Loucy (cell line): ENCODE measurements at regions not wholly inside any gene's neighbourhood (a gene's known extent, or its start where the extent isn't known, plus 50 kb on each side); places are given as distances from the start of the nearest gene placed in this dataset.
"Not testable (repeated sequence)": the region's sequence is repeated elsewhere in the genome, so short reads cannot be mapped to it uniquely, and the experiment has no call there.

Experiments used
- H2AFZ ChIP-seq: fragments of 200-600 bp; sonication (generic); 2 replicates; pipeline ENCODE4 v1.6.0; 2016; ENCODE audit warnings: antibody characterized with exemption, mild to moderate bottlenecking, low read length, moderate library complexity
- H3F3A ChIP-seq: fragments of 200-600 bp; 2 replicates; pipeline ENCODE4 v1.6.0; 2016; ENCODE audit warnings: antibody characterized with exemption, low read depth, mild to moderate bottlenecking
- H3K27me3 ChIP-seq: fragments of 200-600 bp; sonication (generic); 2 replicates; pipeline ENCODE4 v1.6.1; 2014; ENCODE audit warnings: low read length, mild to moderate bottlenecking; ENCODE audit not compliant: insufficient read depth, poor library complexity, severe bottlenecking
- H3K36me3 ChIP-seq: fragments of 200-600 bp; sonication (generic); 2 replicates; pipeline ENCODE4 v1.6.1; 2016; ENCODE audit warnings: low read length; ENCODE audit not compliant: insufficient read depth
- H3K4me1 ChIP-seq: fragments of 200-600 bp; sonication (generic); 2 replicates; pipeline ENCODE4 v1.5.1; 2014; ENCODE audit warnings: low read length, mild to moderate bottlenecking; ENCODE audit not compliant: insufficient read depth, poor library complexity, severe bottlenecking
- H3K4me2 ChIP-seq: fragments of 200-600 bp; sonication (generic); 2 replicates; pipeline ENCODE4 v1.6.0; 2014; ENCODE audit warnings: antibody characterized with exemption, low read length, low read depth, mild to moderate bottlenecking; ENCODE audit not compliant: poor library complexity, severe bottlenecking
- H3K4me3 ChIP-seq: fragments of 200-600 bp; sonication (generic); 2 replicates; pipeline ENCODE4 v1.5.1; 2014; ENCODE audit warnings: low read length, mild to moderate bottlenecking, mixed read lengths; ENCODE audit not compliant: poor library complexity, severe bottlenecking
- H3K79me2 ChIP-seq: fragments of 200-600 bp; sonication (generic); 2 replicates; pipeline ENCODE4 v1.6.1; 2014; ENCODE audit warnings: low read length; ENCODE audit not compliant: insufficient read depth
- H3K9ac ChIP-seq: fragments of 200-600 bp; sonication (generic); 2 replicates; pipeline ENCODE4 v1.6.0; 2014; ENCODE audit warnings: mild to moderate bottlenecking, low read depth, low read length, moderate library complexity; ENCODE audit not compliant: poor library complexity, severe bottlenecking
- H3K9me2 ChIP-seq: fragments of 200-600 bp; sonication (generic); replicated peaks from 2 replicates; pipeline ENCODE4 v1.6.1; 2016; ENCODE audit warnings: low read depth, low read length, mixed read lengths
- H3K9me3 ChIP-seq: fragments of 200-600 bp; sonication (generic); 2 replicates; pipeline ENCODE4 v1.6.1; 2014; ENCODE audit warnings: mild to moderate bottlenecking, antibody characterized with exemption, low read length, low read depth; ENCODE audit not compliant: insufficient read depth
- H4K20me1 ChIP-seq: fragments of 200-600 bp; sonication (generic); 2 replicates; pipeline ENCODE4 v1.6.0; 2014; ENCODE audit warnings: antibody characterized with exemption, low read length, mild to moderate bottlenecking; ENCODE audit not compliant: insufficient read depth, poor library complexity, severe bottlenecking
- EZH2phosphoT487 ChIP-seq: fragments of 200-600 bp; IDR thresholded peaks from 2 replicates; pipeline ENCODE4 v1.6.1; 2018; ENCODE audit warnings: antibody characterized with exemption, mild to moderate bottlenecking, moderate library complexity, borderline replicate concordance
- TF ChIP-seq, protein P1 (sequence below): fragments of 200-600 bp; sonication (generic); conservative IDR thresholded peaks from 2 replicates; pipeline ENCODE4 v1.5.1; 2014; ENCODE audit warnings: mild to moderate bottlenecking, antibody characterized with exemption, low read length

DNA sequence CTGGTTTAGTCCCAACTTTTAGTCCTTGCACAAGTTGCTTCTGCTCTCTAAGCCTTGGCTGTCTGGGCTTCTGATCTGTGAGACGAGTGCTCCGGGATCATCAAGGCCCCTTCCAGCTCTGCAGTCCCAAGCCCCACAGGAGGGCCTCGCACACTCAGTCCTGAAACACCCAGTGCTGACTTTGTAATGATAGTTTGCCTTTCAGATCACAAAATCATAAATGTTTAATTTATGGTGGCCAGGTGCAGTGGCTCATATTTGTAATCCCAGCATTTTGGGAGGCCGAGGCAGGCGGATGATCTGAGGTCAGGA is 95.9 kb upstream of the SLC25A48 start:
- Histone ChIP-seq H3K4me1 (no peaks in the 10 kb centered on the region), H3F3A (no peaks in the 10 kb centered on the region), H3K4me3 (no peak overlapping the region), H3K9me2 (no peaks in the 10 kb centered on the region), H3K27me3 (no peaks in the 10 kb centered on the region), H2AFZ (no peak overlapping the region), H3K79me2 (no peaks in the 10 kb centered on the region), H3K4me2 (no peak overlapping the region), H3K9me3 (no peaks in the 10 kb centered on the region), H3K36me3 (no peaks in the 10 kb centered on the region), H3K9ac (no peak overlapping the region), H4K20me1 (no peaks in the 10 kb centered on the region)
- TF ChIP-seq EZH2phosphoT487 = no peak
- TF ChIP-seq, protein P1, sequence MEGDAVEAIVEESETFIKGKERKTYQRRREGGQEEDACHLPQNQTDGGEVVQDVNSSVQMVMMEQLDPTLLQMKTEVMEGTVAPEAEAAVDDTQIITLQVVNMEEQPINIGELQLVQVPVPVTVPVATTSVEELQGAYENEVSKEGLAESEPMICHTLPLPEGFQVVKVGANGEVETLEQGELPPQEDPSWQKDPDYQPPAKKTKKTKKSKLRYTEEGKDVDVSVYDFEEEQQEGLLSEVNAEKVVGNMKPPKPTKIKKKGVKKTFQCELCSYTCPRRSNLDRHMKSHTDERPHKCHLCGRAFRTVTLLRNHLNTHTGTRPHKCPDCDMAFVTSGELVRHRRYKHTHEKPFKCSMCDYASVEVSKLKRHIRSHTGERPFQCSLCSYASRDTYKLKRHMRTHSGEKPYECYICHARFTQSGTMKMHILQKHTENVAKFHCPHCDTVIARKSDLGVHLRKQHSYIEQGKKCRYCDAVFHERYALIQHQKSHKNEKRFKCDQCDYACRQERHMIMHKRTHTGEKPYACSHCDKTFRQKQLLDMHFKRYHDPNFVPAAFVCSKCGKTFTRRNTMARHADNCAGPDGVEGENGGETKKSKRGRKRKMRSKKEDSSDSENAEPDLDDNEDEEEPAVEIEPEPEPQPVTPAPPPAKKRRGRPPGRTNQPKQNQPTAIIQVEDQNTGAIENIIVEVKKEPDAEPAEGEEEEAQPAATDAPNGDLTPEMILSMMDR = no peak

DNA sequence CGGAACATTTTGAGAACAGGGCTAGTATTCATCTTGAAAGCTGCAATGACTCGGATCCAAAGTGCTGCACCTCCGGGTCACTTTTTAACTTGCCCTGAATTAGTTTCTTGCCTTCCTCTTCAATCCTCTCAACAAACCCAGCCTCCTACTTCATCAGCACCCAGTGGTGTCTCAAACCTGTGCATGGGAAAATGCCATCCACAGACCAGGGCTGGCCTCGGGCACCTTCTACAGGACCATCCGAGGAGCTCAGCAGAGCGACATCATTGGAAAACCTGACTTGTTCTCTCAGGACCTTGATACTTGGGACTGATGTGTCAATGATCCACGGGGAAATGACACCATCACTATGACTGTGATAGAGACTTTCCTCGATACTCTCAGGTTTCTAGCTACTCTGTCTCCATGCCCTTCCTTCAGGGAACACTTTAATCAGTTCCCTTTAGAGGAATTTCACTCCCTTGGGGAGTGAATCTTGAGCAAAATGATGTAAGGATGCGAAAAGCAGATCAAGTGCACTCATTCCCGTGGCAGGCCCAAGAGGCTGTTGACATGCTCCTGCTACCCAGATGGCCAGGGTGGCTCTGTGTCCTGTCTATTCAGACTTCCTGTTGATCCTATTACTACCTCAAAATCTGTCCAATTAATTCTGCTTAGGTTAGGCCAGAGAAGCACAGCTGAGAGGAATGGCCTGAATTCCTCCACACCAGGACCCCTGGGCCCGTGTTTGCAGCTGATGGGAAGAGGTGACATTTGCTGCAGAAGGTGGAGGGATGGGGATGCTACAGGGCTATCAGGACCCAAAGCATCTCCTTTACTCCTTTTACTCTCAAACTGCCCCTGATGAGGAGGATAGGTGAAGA is 96.5 kb upstream of the SLC25A48 start:
- Histone ChIP-seq H3K9me3 (no peaks in the 10 kb centered on the region), H3K4me3 (no peak overlapping the region), H3K4me1 (no peaks in the 10 kb centered on the region), H4K20me1 (no peaks in the 10 kb centered on the region), H3K9ac (no peak overlapping the region), H3K79me2 (no peaks in the 10 kb centered on the region), H2AFZ (no peak overlapping the region), H3K4me2 (no peak overlapping the region), H3F3A (no peaks in the 10 kb centered on the region), H3K36me3 (no peaks in the 10 kb centered on the region), H3K27me3 (no peaks in the 10 kb centered on the region), H3K9me2 (no peaks in the 10 kb centered on the region)
- no peak for TF ChIP-seq EZH2phosphoT487
- TF ChIP-seq, protein P1 = no peak

DNA sequence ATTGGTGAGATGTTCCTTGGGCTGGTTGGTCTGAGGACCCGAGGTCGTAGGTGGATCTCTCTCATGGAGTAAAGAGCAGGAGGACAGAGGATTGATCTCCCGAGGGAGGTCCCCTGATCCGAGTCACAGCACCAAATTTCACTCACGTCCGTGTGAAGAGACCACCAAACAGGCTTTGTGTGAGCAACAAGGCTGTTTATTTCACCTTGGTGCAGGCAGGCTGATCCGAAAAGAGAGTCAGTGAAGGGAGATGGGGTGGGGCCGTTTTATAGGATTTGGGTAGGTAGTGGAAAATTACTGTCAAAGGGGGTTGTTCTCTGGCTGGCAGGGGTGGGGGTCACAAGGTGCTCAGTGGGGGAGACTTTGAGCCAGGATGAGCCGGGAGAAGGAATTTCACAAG is 97.5 kb upstream of the SLC25A48 start:
- not testable (repeated sequence) for H4K20me1 ChIP-seq, H3K9me2 ChIP-seq, H3K79me2 ChIP-seq, H2AFZ ChIP-seq, H3K4me3 ChIP-seq, H3K9ac ChIP-seq, H3K9me3 ChIP-seq, H3K4me2 ChIP-seq, H3K27me3 ChIP-seq, H3K4me1 ChIP-seq, H3F3A ChIP-seq, H3K36me3 ChIP-seq

DNA sequence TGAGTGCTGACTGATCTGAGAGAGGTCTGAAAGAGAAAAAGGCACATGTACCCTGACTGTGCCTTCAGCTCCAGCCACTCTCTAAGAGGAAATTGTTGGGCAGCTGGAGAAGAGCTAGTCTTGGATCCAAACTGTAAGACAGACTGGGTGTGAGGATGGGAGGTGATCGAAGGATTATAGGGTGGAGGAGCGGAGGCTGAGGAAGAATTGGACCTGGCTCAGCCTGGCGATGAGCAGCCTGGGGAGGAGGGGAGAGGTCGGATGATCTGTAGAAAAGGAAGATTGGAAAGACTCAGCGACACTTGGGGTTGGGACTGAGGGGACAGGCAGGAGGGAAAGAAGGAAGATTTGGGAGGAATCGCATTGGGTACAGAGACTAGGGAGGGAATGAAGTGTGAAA is 98.6 kb upstream of the SLC25A48 start:
- H3K9ac ChIP-seq = no peak overlapping the region
- no peaks in the 10 kb centered on the region for H3K36me3 ChIP-seq
- no peaks in the 10 kb centered on the region for H3K79me2 ChIP-seq
- TF ChIP-seq, protein P1 = no peak
- no peak for TF ChIP-seq EZH2phosphoT487
- H3K9me2 ChIP-seq = no peaks in the 10 kb centered on the region
- no peak overlapping the region for H3K4me2 ChIP-seq
- H3K9me3 ChIP-seq = no peaks in the 10 kb centered on the region
- no peaks in the 10 kb centered on the region for H4K20me1 ChIP-seq
- no peaks in the 10 kb centered on the region for H3F3A ChIP-seq
- H3K4me1 ChIP-seq = no peaks in the 10 kb centered on the region
- H3K4me3 ChIP-seq = no peak overlapping the region
- H3K27me3 ChIP-seq = no peaks in the 10 kb centered on the region
- H2AFZ ChIP-seq = no peak overlapping the region

DNA sequence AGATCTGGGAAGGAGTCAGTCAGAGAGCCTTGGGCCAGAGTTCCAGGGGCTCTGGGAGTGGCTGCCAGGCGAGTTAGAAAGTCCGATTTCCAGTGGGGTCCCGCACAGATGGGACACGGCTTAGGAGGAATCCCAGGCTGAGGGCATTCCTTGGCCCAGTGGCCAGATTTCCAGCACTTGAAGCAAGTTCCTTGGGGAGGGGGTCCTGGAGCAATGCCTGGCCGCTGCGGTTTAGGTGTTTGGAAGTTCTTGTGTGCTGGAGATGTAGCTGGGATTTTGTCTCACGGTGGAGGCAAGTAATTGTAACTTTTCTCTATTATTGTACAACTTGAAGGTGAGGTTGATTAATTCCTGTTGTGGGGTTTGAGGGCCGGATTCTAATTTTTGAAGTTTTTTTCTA is 99.5 kb upstream of the SLC25A48 start:
- not testable (repeated sequence) for H3K4me1 ChIP-seq, H3K9me2 ChIP-seq, H3K79me2 ChIP-seq, H3K9ac ChIP-seq, H3K27me3 ChIP-seq, H3K36me3 ChIP-seq, H3K4me2 ChIP-seq, H2AFZ ChIP-seq, H3K4me3 ChIP-seq, H3K9me3 ChIP-seq, H3F3A ChIP-seq, H4K20me1 ChIP-seq
